Activated CD8-positive, alpha-beta T cell treated with anti-CD3 and anti-CD28 coated beads for 36 hours (primary cell): ENCODE measurements at regions not wholly inside any gene's neighbourhood (a gene's known extent, or its start where the extent isn't known, plus 50 kb on each side); places are given as distances from the start of the nearest gene placed in this dataset.

Experiments used
- ATAC-seq: fragments of 200-7000 bp; cut with Tn5 transposase; one replicate; pipeline ENCODE4 v1.10.0; 2021; ENCODE audit warnings: mild to moderate bottlenecking, moderate library complexity
- CTCF ChIA-PET: fragments of 350-600 bp; sonication (Branson Sonifier 250); formaldehyde crosslinking; loops from one replicate; lab custom pipeline; 2021; ENCODE audit warnings: antibody characterized with exemption; lab: Charles Lee
- POLR2A ChIA-PET: fragments of 350-600 bp; sonication (Branson Sonifier 250); formaldehyde crosslinking; loops from one replicate; lab custom pipeline; 2021; ENCODE audit warnings: antibody characterized with exemption; lab: Charles Lee
- DNase-seq: peaks from one replicate; pipeline ENCODE4 v3.0.0-alpha.2; 2020
- H3K27ac Mint-ChIP-seq: one replicate; pipeline ENCODE4 v1.8.0; 2021; ENCODE audit warnings: mild to moderate bottlenecking, mixed read lengths
- H3K27me3 Mint-ChIP-seq: one replicate; pipeline ENCODE4 v1.8.0; 2021; ENCODE audit warnings: mixed read lengths
- H3K36me3 Mint-ChIP-seq: one replicate; pipeline ENCODE4 v1.8.0; 2021; ENCODE audit warnings: low read depth, mixed read lengths
- H3K4me1 Mint-ChIP-seq: one replicate; pipeline ENCODE4 v1.8.0; 2021; ENCODE audit warnings: low read depth, mixed read lengths
- H3K4me3 Mint-ChIP-seq: one replicate; pipeline ENCODE4 v1.8.0; 2021; ENCODE audit warnings: mild to moderate bottlenecking, moderate library complexity, mixed read lengths
- H3K9me3 Mint-ChIP-seq: one replicate; pipeline ENCODE4 v1.8.0; 2021; ENCODE audit warnings: mixed read lengths
- intact Hi-C: fragments of 100-400 bp; cut with micrococcal nuclease; formaldehyde crosslinking; loops from one replicate; pipeline ENCODE4 v1.10.0; 2022
- TF ChIP-seq, protein P1 (sequence below): fragments of 200-600 bp; IDR thresholded peaks from one replicate; pipeline ENCODE4 v1.8.0; 2022; ENCODE audit warnings: antibody characterized with exemption, mild to moderate bottlenecking

DNA sequence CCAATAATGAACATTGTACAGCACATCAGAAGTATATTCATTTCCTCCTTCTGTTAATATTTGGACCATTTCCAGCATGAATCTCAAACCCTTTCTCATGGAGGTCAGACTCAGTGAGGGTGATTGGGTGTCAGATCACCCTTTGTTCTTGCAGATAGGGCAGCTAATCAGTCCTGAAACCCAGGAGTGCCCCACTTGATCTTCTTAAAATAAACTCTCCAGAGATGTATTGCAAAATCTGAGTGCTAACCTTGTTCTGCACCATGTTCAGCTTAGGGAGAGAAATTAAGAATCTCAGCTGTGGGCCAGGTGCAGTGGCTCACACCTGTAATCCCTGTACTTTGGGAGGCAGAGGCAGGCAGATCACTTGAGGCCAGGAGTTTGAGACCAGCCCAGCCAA, 869.4 kb downstream of the TYW1 start:
- H3K9me3 Mint-ChIP-seq, result peaks cover 22% of the 10 kb centered on the region
- no peak for ATAC-seq
- TF ChIP-seq, protein P1, sequence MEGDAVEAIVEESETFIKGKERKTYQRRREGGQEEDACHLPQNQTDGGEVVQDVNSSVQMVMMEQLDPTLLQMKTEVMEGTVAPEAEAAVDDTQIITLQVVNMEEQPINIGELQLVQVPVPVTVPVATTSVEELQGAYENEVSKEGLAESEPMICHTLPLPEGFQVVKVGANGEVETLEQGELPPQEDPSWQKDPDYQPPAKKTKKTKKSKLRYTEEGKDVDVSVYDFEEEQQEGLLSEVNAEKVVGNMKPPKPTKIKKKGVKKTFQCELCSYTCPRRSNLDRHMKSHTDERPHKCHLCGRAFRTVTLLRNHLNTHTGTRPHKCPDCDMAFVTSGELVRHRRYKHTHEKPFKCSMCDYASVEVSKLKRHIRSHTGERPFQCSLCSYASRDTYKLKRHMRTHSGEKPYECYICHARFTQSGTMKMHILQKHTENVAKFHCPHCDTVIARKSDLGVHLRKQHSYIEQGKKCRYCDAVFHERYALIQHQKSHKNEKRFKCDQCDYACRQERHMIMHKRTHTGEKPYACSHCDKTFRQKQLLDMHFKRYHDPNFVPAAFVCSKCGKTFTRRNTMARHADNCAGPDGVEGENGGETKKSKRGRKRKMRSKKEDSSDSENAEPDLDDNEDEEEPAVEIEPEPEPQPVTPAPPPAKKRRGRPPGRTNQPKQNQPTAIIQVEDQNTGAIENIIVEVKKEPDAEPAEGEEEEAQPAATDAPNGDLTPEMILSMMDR, result no peak
- H3K36me3 Mint-ChIP-seq, result no peaks in the 10 kb centered on the region
- no peak overlapping the region for H3K4me3 Mint-ChIP-seq
- ChIA-PET POLR2A (no interaction called here), CTCF (no interaction called here)
- intact Hi-C loops, result no loop called here
- no peak overlapping the region for H3K27ac Mint-ChIP-seq
- H3K4me1 Mint-ChIP-seq, result no peaks in the 10 kb centered on the region
- DNase-seq, result no peak
- no peaks in the 10 kb centered on the region for H3K27me3 Mint-ChIP-seq

DNA sequence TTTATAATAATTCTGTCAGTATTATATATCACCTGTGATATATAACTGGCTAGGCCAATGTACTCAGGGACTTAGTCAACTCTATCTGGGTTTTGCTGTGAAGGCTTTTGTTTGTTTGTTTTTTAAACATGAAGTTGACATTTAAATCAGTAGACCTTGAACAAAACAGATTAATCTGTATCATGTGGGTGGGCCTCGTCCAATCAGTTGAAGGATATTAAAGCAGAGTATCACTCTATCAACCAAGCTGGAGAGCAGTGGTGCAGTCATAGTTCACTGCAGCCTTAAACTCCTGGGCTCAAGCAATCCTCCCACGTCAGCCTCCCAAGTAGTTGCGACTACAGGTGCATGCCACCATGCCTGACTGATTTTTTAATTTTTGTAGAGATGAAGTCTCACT, 870.2 kb downstream of the TYW1 start:
- H3K9me3 Mint-ChIP-seq, result peaks cover 19% of the 10 kb centered on the region
- DNase-seq (no peak), ATAC-seq (no peak)
- H3K4me1 Mint-ChIP-seq, result no peaks in the 10 kb centered on the region
- intact Hi-C loops, result no loop called here
- POLR2A ChIA-PET, result no interaction called here
- CTCF ChIA-PET, result no interaction called here
- no peaks in the 10 kb centered on the region for H3K27me3 Mint-ChIP-seq
- H3K36me3 Mint-ChIP-seq, result no peaks in the 10 kb centered on the region
- TF ChIP-seq, protein P1, result no peak
- no peak overlapping the region for H3K27ac Mint-ChIP-seq
- no peak overlapping the region for H3K4me3 Mint-ChIP-seq

GRCh38 chr7:67870396-67870795, 873.8 kb downstream of the TYW1 start:
- intact Hi-C loops, result no loop called here
- H3K36me3 Mint-ChIP-seq, result no peaks in the 10 kb centered on the region
- peaks cover 15% of the 10 kb centered on the region for H3K9me3 Mint-ChIP-seq
- POLR2A ChIA-PET, result no interaction called here
- H3K27me3 Mint-ChIP-seq, result no peaks in the 10 kb centered on the region
- no peaks in the 10 kb centered on the region for H3K4me1 Mint-ChIP-seq
- no peak for ATAC-seq
- H3K27ac Mint-ChIP-seq, result no peak overlapping the region
- TF ChIP-seq, protein P1, result no peak
- CTCF ChIA-PET, result no interaction called here
- no peak overlapping the region for H3K4me3 Mint-ChIP-seq
- no peak for DNase-seq

- intact Hi-C loops, result no loop called here
- Mint-ChIP-seq H3K4me3 (no peak overlapping the region), H3K27me3 (no peaks in the 10 kb centered on the region), H3K27ac (no peak overlapping the region), H3K36me3 (no peaks in the 10 kb centered on the region), H3K4me1 (no peaks in the 10 kb centered on the region), H3K9me3 (peaks cover 10% of the 10 kb centered on the region)
- ATAC-seq (no peak), DNase-seq (no peak)
- TF ChIP-seq, protein P1, result no peak
- ChIA-PET POLR2A (interaction anchor here (0.9 kb wide), 1 partner anchor 83 kb away, joined by 3 read pairs; no protein-coding TSS in a partner anchor), CTCF (no interaction called here)
Observed at GRCh38 chr7:67875558-67875957, 878.9 kb downstream of the TYW1 start.

DNA sequence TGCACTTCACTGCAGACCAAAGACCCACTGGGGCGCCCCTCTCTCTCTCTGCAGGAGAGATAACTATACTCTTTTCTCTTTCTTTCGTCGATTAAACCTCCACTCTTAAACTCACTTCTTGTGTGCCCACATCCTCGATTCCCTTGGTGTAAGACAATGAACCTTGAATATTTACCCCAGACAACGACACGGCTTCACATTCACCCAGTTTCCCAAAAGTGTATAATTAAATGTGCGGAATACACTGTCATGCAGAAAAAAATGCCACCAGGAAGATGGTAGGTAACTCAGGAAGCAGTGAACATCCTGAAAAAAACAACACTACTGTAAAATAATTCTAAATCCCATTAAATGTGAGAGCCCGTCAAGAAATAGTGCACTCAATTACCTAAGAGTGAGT, 882.2 kb downstream of the TYW1 start:
- Mint-ChIP-seq H3K27ac (no peak overlapping the region), H3K4me3 (no peak overlapping the region), H3K27me3 (no peaks in the 10 kb centered on the region), H3K9me3 (peaks cover 6% of the 10 kb centered on the region), H3K4me1 (no peaks in the 10 kb centered on the region), H3K36me3 (no peaks in the 10 kb centered on the region)
- intact Hi-C loops, result no loop called here
- ATAC-seq, result no peak
- no peak for DNase-seq
- TF ChIP-seq, protein P1, result no peak
- CTCF ChIA-PET, result no interaction called here
- POLR2A ChIA-PET, result no interaction called here
